ENCODE measurements at regions not wholly inside any gene's neighbourhood (a gene's known extent, or its start where the extent isn't known, plus 50 kb on each side); places are given as distances from the start of the nearest gene placed in this dataset.

DNA sequence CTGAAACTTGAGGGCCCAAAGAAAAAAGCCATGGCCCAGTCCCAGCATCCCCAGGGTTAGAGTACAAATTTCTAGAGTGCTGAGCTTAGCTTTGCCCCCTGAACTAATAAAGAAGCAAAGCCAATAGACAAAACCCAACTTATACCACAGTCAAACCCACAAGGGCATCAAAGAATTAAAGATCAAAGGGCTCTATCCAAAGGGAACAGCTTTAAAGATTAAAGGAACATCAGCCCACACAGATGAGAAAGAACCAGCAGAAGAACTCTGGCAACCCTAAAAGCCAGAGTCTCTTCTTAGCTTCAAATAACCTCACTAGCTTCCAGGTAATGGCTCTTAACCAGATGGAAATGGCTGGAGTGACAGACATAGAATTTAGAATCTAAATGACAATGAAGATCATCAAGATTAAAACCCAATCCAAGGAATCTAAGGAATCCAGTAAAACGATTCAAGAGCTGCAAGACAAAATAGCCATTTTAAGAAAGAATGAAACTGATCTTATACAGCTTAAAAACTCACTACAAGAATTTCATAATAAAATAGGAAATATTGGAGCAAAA lies 93.9 kb downstream of the YIPF5 start:
- FAIRE-seq (no peak), ATAC-seq (no peak), DNase-seq (ENCODE audit: low read depth, low spot score) (no peak)
- in situ Hi-C loops (cut with MboI) (no loop called here), intact Hi-C loops (cut with micrococcal nuclease; ENCODE audit: unreplicated experiment) (no loop called here)
- no peak overlapping the region for H3K4me3 ChIP-seq
- no peaks in the 10 kb centered on the region for H3K9me3 ChIP-seq (replicated peaks; ENCODE audit: control insufficient read depth, insufficient read depth, low read length)
- BruUV-seq (replicated peaks), result no TSS peak
- H3K79me2 ChIP-seq (ENCODE audit: control insufficient read depth, insufficient read depth, low read length), result no peaks in the 10 kb centered on the region
- WGBS (ENCODE audit: insufficient coverage, insufficient replicate concordance, low lambda C conversion rate, missing lambda C conversion rate), result 17% methylated on average over 1 of the region's 1 CpG
- H3K27ac ChIP-seq (ENCODE audit: control insufficient read depth, insufficient read depth), result no peak overlapping the region
- ChIA-PET POLR2A (no interaction called here), CTCF (interaction anchor here (1.0 kb wide), 1 partner anchor 13 kb away, joined by 3 read pairs; no protein-coding TSS in a partner anchor), RAD21 (ENCODE audit: unreplicated experiment) (no interaction called here), SMC1A (ENCODE audit: uncharacterized antibody, unreplicated experiment) (no interaction called here)
- no peaks in the 10 kb centered on the region for H4K20me1 ChIP-seq (ENCODE audit: control insufficient read depth, insufficient read depth)
- TF ChIP-seq YBX1 (IDR thresholded peaks at IDR 0.05) (no peak), SUPT20H (IDR thresholded peaks at IDR 0.05; ENCODE audit: borderline replicate concordance, control insufficient read depth, low read depth, low read length) (no peak), HDAC2 (IDR thresholded peaks at IDR 0.05) (no peak), STAT1 (conservative IDR thresholded peaks at IDR 0.05) (no peak), SMARCA5 (IDR thresholded peaks at IDR 0.05) (no peak), KDM1A (IDR thresholded peaks at IDR 0.05; ENCODE audit: borderline replicate concordance) (no peak), PAX5 (IDR thresholded peaks at IDR 0.05; ENCODE audit: borderline replicate concordance, low read depth, low read length) (no peak), DPF2 (IDR thresholded peaks at IDR 0.05) (no peak)
- TF ChIP-seq, protein P1, sequence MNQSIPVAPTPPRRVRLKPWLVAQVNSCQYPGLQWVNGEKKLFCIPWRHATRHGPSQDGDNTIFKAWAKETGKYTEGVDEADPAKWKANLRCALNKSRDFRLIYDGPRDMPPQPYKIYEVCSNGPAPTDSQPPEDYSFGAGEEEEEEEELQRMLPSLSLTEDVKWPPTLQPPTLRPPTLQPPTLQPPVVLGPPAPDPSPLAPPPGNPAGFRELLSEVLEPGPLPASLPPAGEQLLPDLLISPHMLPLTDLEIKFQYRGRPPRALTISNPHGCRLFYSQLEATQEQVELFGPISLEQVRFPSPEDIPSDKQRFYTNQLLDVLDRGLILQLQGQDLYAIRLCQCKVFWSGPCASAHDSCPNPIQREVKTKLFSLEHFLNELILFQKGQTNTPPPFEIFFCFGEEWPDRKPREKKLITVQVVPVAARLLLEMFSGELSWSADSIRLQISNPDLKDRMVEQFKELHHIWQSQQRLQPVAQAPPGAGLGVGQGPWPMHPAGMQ (IDR thresholded peaks at IDR 0.05; ENCODE audit: borderline replicate concordance), result no peak
- H3K4me1 ChIP-seq (ENCODE audit: control insufficient read depth, insufficient read depth, low read length), result no peaks in the 10 kb centered on the region
- no peak overlapping the region for H2AFZ ChIP-seq (ENCODE audit: control insufficient read depth, low read depth, low read length)
- no peak overlapping the region for H3K4me2 ChIP-seq (ENCODE audit: control insufficient read depth, insufficient read depth)
- no peak overlapping the region for H3K9ac ChIP-seq (ENCODE audit: control insufficient read depth, insufficient read depth, low read length)
- peaks cover 0 to 2% of the 10 kb centered on the region in 2 experiments; a peak in 1 of 4 replicates for H3K27me3 ChIP-seq (replicated peaks in 1 of 2; ENCODE audit: control insufficient read depth in 2 of 2, insufficient read depth in 2 of 2, low read length in 1 of 2)
- H3K36me3 ChIP-seq (ENCODE audit: control insufficient read depth in 2 of 2, insufficient read depth in 2 of 2, low read length in 1 of 2), result no peaks in the 10 kb centered on the region

Data from GM12878 (cell line).